HFFc6 (cell line): ENCODE measurements at regions not wholly inside any gene's neighbourhood (a gene's known extent, or its start where the extent isn't known, plus 50 kb on each side); places are given as distances from the start of the nearest gene placed in this dataset.

Experiments used
- DNase-seq: peaks from one replicate; pipeline ENCODE4 v3.0.0-alpha.2; 2018
- H3K27ac Mint-ChIP-seq: 2 replicates; pipeline ENCODE4 v1.8.0; 2020; ENCODE audit warnings: mild to moderate bottlenecking, mixed read lengths
- H3K27me3 Mint-ChIP-seq: 2 replicates; pipeline ENCODE4 v1.8.0; 2021; ENCODE audit warnings: mild to moderate bottlenecking, moderate library complexity, mixed read lengths; ENCODE audit not compliant: insufficient read depth
- H3K36me3 Mint-ChIP-seq: 2 replicates; pipeline ENCODE4 v1.8.0; 2021; ENCODE audit warnings: low read depth, mixed read lengths
- H3K4me1 Mint-ChIP-seq: 2 replicates; pipeline ENCODE4 v1.8.0; 2020; ENCODE audit warnings: low read depth, mixed read lengths
- H3K4me3 Mint-ChIP-seq: 2 replicates; pipeline ENCODE4 v1.8.0; 2020; ENCODE audit warnings: mild to moderate bottlenecking, moderate library complexity, mixed read lengths
- H3K9me3 Mint-ChIP-seq: 2 replicates; pipeline ENCODE4 v1.8.0; 2020; ENCODE audit warnings: mild to moderate bottlenecking, mixed read lengths
- TF ChIP-seq, protein P1 (sequence below): fragments of 200-600 bp; sonication (generic); IDR thresholded peaks from 2 replicates; pipeline ENCODE4 v1.5.0; 2021; ENCODE audit warnings: antibody characterized with exemption, mild to moderate bottlenecking

GRCh38 chr18:67001052-67001451 lies 397.2 kb upstream of the CDH19 start:
- Mint-ChIP-seq H3K27me3 (no peaks in the 10 kb centered on the region), H3K36me3 (no peaks in the 10 kb centered on the region), H3K4me1 (no peaks in the 10 kb centered on the region), H3K9me3 (peaks cover 36% of the 10 kb centered on the region), H3K27ac (no peak overlapping the region), H3K4me3 (no peak overlapping the region)
- TF ChIP-seq, protein P1, sequence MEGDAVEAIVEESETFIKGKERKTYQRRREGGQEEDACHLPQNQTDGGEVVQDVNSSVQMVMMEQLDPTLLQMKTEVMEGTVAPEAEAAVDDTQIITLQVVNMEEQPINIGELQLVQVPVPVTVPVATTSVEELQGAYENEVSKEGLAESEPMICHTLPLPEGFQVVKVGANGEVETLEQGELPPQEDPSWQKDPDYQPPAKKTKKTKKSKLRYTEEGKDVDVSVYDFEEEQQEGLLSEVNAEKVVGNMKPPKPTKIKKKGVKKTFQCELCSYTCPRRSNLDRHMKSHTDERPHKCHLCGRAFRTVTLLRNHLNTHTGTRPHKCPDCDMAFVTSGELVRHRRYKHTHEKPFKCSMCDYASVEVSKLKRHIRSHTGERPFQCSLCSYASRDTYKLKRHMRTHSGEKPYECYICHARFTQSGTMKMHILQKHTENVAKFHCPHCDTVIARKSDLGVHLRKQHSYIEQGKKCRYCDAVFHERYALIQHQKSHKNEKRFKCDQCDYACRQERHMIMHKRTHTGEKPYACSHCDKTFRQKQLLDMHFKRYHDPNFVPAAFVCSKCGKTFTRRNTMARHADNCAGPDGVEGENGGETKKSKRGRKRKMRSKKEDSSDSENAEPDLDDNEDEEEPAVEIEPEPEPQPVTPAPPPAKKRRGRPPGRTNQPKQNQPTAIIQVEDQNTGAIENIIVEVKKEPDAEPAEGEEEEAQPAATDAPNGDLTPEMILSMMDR, result no peak
- no peak for DNase-seq

- no peaks in the 10 kb centered on the region for H3K36me3 Mint-ChIP-seq
- no peaks in the 10 kb centered on the region for H3K4me1 Mint-ChIP-seq
- H3K4me3 Mint-ChIP-seq, result no peak overlapping the region
- peaks cover 49% of the 10 kb centered on the region for H3K9me3 Mint-ChIP-seq
- no peak for DNase-seq
- no peaks in the 10 kb centered on the region for H3K27me3 Mint-ChIP-seq
- no peak overlapping the region for H3K27ac Mint-ChIP-seq
- TF ChIP-seq, protein P1, result no peak
Observed at GRCh38 chr18:66999003-66999402, 395.1 kb upstream of the CDH19 start.

DNA sequence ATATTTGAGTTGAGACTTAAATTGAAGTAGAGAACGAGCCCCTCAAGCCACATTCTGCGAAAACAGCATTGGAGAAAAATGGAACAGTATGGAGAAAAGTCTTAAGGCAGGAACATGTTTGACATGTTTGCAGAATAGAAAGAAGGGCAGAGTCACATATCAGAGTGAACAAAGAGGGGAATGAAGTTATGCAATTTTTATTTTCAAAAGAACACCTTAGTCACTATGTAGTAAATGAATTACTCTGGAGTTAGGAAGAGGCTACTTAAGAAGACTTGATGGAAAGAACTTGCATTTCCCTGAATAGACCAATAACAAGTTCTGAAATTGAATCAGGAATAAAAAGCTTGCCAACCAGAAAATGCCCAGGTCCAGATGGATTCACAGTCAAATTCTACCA lies 391.4 kb upstream of the CDH19 start:
- TF ChIP-seq, protein P1, result no peak
- no peak overlapping the region for H3K4me3 Mint-ChIP-seq
- H3K9me3 Mint-ChIP-seq, result peaks cover 45% of the 10 kb centered on the region
- no peaks in the 10 kb centered on the region for H3K36me3 Mint-ChIP-seq
- no peaks in the 10 kb centered on the region for H3K4me1 Mint-ChIP-seq
- no peak overlapping the region for H3K27ac Mint-ChIP-seq
- DNase-seq, result no peak
- H3K27me3 Mint-ChIP-seq, result no peaks in the 10 kb centered on the region

DNA sequence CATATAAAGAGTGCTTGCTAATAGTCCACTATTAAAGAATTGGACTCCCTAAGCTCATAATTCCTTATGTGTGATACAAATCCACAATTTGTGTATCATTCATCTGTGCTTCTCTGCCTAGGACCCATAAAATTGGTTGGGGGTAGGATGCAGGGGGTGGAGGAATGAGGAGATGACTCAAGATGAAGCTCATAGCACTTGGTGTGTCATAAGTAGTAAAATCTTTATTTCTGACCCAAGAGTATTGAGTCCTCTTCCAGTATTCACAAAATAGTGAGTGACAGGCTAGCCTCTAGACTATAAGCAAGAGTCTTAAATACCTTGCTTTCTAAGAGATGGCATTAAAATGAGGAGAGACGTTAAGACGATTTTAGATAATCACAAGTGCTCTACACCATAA lies 390.9 kb upstream of the CDH19 start:
- no peak for DNase-seq
- no peak overlapping the region for H3K27ac Mint-ChIP-seq
- no peak overlapping the region for H3K4me3 Mint-ChIP-seq
- no peaks in the 10 kb centered on the region for H3K27me3 Mint-ChIP-seq
- no peaks in the 10 kb centered on the region for H3K36me3 Mint-ChIP-seq
- no peaks in the 10 kb centered on the region for H3K4me1 Mint-ChIP-seq
- H3K9me3 Mint-ChIP-seq, result peaks cover 45% of the 10 kb centered on the region
- TF ChIP-seq, protein P1, result no peak

- Mint-ChIP-seq H3K36me3 (no peaks in the 10 kb centered on the region), H3K27me3 (no peaks in the 10 kb centered on the region), H3K27ac (no peak overlapping the region), H3K4me3 (no peak overlapping the region), H3K4me1 (no peaks in the 10 kb centered on the region), H3K9me3 (peaks cover 46% of the 10 kb centered on the region)
- no peak for DNase-seq
- TF ChIP-seq, protein P1, result no peak
Observed at GRCh38 chr18:66993492-66993891, 389.6 kb upstream of the CDH19 start.

GRCh38 chr18:66990909-66991308 lies 387.0 kb upstream of the CDH19 start:
- H3K27ac Mint-ChIP-seq, result no peak overlapping the region
- H3K9me3 Mint-ChIP-seq, result peaks cover 42% of the 10 kb centered on the region
- no peaks in the 10 kb centered on the region for H3K4me1 Mint-ChIP-seq
- no peak for DNase-seq
- no peak overlapping the region for H3K4me3 Mint-ChIP-seq
- TF ChIP-seq, protein P1, result no peak
- H3K27me3 Mint-ChIP-seq, result no peaks in the 10 kb centered on the region
- no peaks in the 10 kb centered on the region for H3K36me3 Mint-ChIP-seq
